Activated naive CD8-positive, alpha-beta T cell treated with anti-CD3 and anti-CD28 coated beads for 36 hours (primary cell): ENCODE measurements at regions not wholly inside any gene's neighbourhood (a gene's known extent, or its start where the extent isn't known, plus 50 kb on each side); places are given as distances from the start of the nearest gene placed in this dataset.
"Not testable (repeated sequence)": the region's sequence is repeated elsewhere in the genome, so short reads cannot be mapped to it uniquely, and the experiment has no call there.

ENCODE experiments used
- DNase-seq: peaks from one replicate; pipeline ENCODE4 v3.0.0; 2021
- H3K27ac Mint-ChIP-seq: one replicate; pipeline ENCODE4 v1.8.0; 2022; ENCODE audit warnings: mild to moderate bottlenecking, moderate library complexity, mixed read lengths
- H3K27me3 Mint-ChIP-seq: one replicate; pipeline ENCODE4 v1.8.0; 2022; ENCODE audit warnings: mild to moderate bottlenecking, mixed read lengths
- H3K36me3 Mint-ChIP-seq: one replicate; pipeline ENCODE4 v1.8.0; 2021; ENCODE audit warnings: mild to moderate bottlenecking, mixed read lengths
- H3K4me1 Mint-ChIP-seq: one replicate; pipeline ENCODE4 v1.8.0; 2021; ENCODE audit warnings: mixed read lengths
- H3K4me3 Mint-ChIP-seq: one replicate; pipeline ENCODE4 v1.8.0; 2022; ENCODE audit warnings: mild to moderate bottlenecking, moderate library complexity, mixed read lengths
- H3K9me3 Mint-ChIP-seq: one replicate; pipeline ENCODE4 v1.8.0; 2022; ENCODE audit warnings: mixed read lengths

GRCh38 chr9:61672645-61673167 is 482.9 kb downstream of the SPATA31A7 start:
- H3K4me3 Mint-ChIP-seq, DNase-seq, H3K4me1 Mint-ChIP-seq, H3K36me3 Mint-ChIP-seq, H3K27me3 Mint-ChIP-seq, H3K27ac Mint-ChIP-seq: not testable (repeated sequence)
- H3K9me3 Mint-ChIP-seq, result peaks cover 13% of the 10 kb centered on the region

- Mint-ChIP-seq H3K27me3 (no peaks in the 10 kb centered on the region), H3K36me3 (no peaks in the 10 kb centered on the region)
These were observed 483.4 kb downstream of the SPATA31A7 start for GRCh38 chr9:61673247-61673646.

GRCh38 chr9:61673664-61674381 is 484.0 kb downstream of the SPATA31A7 start:
- DNase-seq, result no peak
- no peak overlapping the region for H3K4me3 Mint-ChIP-seq
- no peaks in the 10 kb centered on the region for H3K36me3 Mint-ChIP-seq
- no peaks in the 10 kb centered on the region for H3K4me1 Mint-ChIP-seq
- no peak overlapping the region for H3K27ac Mint-ChIP-seq
- H3K27me3 Mint-ChIP-seq, result no peaks in the 10 kb centered on the region
- peaks cover 13% of the 10 kb centered on the region for H3K9me3 Mint-ChIP-seq

More at GRCh38 chr9:61673247-61673646, 483.4 kb downstream of the SPATA31A7 start:
- H3K27ac Mint-ChIP-seq, result no peak overlapping the region
- no peak overlapping the region for H3K4me3 Mint-ChIP-seq
- H3K4me1 Mint-ChIP-seq, result no peaks in the 10 kb centered on the region
- no peak for DNase-seq
- peaks cover 13% of the 10 kb centered on the region for H3K9me3 Mint-ChIP-seq

GRCh38 chr9:61674465-61674864 is 484.6 kb downstream of the SPATA31A7 start:
- no peaks in the 10 kb centered on the region for H3K36me3 Mint-ChIP-seq
- H3K27ac Mint-ChIP-seq, result no peak overlapping the region
- DNase-seq, result no peak

GRCh38 chr9:61674882-61675281 is 485.0 kb downstream of the SPATA31A7 start:
- Mint-ChIP-seq H3K9me3 (peaks cover 11% of the 10 kb centered on the region), H3K4me3 (no peak overlapping the region), H3K36me3 (no peaks in the 10 kb centered on the region), H3K4me1 (no peaks in the 10 kb centered on the region), H3K27me3 (no peaks in the 10 kb centered on the region), H3K27ac (no peak overlapping the region)
- no peak for DNase-seq

More at GRCh38 chr9:61674465-61674864, 484.6 kb downstream of the SPATA31A7 start:
- no peak overlapping the region for H3K4me3 Mint-ChIP-seq
- no peaks in the 10 kb centered on the region for H3K27me3 Mint-ChIP-seq
- peaks cover 12% of the 10 kb centered on the region for H3K9me3 Mint-ChIP-seq
- no peaks in the 10 kb centered on the region for H3K4me1 Mint-ChIP-seq
